22Rv1 (cell line): ENCODE measurements at regions not wholly inside any gene's neighbourhood (a gene's known extent, or its start where the extent isn't known, plus 50 kb on each side); places are given as distances from the start of the nearest gene placed in this dataset.

Source experiments
- CTCF ChIP-seq: fragments of 450-650 bp; IDR thresholded peaks from 2 replicates; pipeline ENCODE4 v1.5.1; 2017; ENCODE audit warnings: mild to moderate bottlenecking
- ZFX ChIP-seq: fragments of 450-650 bp; IDR thresholded peaks from 2 replicates; pipeline ENCODE4 v1.6.1; 2017; ENCODE audit warnings: antibody characterized with exemption, borderline replicate concordance

DNA sequence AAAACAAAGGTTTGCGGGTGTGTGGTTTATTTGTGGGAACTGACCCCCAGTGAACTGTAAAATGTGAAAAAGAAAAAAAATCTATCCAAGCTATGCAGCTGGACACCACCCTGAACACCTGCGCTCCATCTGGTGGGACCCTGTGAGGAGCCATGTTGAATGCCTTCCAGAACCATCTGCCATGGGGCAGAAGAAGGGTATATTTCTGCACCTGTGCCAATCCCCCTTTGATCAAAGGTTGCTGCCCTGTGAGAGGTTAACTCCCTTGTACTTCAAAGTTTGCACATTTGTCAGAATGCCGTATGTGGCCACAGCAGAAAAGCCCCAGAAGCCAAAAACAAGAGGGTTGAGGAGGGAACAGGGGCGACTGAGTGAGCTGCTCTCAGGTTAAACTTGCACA lies 148.5 kb upstream of the ALDH1B1 start:
- TF ChIP-seq CTCF (no peak), ZFX (no peak)
